KOPT-K1 (cell line): ENCODE measurements at regions not wholly inside any gene's neighbourhood (a gene's known extent, or its start where the extent isn't known, plus 50 kb on each side); places are given as distances from the start of the nearest gene placed in this dataset.

Experiments
- H3K27ac ChIP-seq: fragments of 200-600 bp; sonication (generic); 2 replicates; pipeline ENCODE4 v1.5.1; 2016; ENCODE audit warnings: antibody characterized with exemption, mild to moderate bottlenecking, low read depth, low read length; ENCODE audit not compliant: poor library complexity, severe bottlenecking
- H3K36me3 ChIP-seq: fragments of 200-600 bp; sonication (generic); 2 replicates; pipeline ENCODE4 v1.5.1; 2017; ENCODE audit warnings: antibody characterized with exemption, mild to moderate bottlenecking, low read length, moderate library complexity; ENCODE audit not compliant: insufficient read depth
- H3K9me3 ChIP-seq: fragments of 200-600 bp; sonication (generic); 2 replicates; pipeline ENCODE4 v1.5.1; 2017; ENCODE audit warnings: antibody characterized with exemption, low read length, mild to moderate bottlenecking; ENCODE audit not compliant: insufficient read depth, poor library complexity, severe bottlenecking

DNA sequence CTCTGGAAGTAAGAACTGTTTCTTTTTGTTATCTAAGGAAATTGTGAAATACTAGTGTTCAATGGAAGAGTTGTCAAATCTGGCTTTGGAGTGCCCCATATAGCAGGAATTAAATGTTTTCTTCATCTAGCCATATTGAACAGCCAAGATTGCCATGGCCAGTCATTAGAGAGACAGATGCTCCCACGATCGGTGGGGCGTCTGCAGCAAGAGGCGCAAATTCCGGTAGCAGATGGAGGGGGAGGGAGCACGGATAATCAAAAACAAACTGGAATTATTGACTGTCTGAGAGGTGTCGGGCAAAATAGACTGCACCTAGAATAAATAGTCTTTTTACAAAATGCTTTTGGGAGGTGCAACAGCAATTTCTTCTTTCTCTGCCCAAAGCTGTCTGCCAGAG lies 139.1 kb upstream of the FSTL4 start:
- no peaks in the 10 kb centered on the region for H3K9me3 ChIP-seq
- no peaks in the 10 kb centered on the region for H3K36me3 ChIP-seq
- no peak overlapping the region for H3K27ac ChIP-seq

DNA sequence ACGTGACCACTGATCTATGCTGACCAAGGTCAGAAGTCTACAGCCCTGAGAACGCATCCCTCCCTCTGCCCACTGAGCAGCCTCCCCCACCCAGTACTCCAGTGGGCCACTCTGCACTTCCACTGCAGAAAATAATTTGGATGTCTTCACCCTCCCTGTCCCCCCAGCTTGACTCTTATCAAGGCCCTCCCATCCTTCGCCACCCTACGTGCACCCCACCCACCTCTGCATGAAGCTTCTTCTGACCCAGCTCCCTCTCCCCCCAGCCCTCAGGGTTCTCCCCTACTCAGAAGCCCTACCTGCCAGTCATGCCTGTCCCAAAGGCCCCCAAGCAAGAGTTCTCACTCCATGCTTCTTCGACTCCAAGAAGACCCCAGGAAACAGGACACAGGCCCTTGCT lies 138.5 kb upstream of the FSTL4 start:
- Histone ChIP-seq H3K9me3 (no peaks in the 10 kb centered on the region), H3K36me3 (no peaks in the 10 kb centered on the region), H3K27ac (no peak overlapping the region)

DNA sequence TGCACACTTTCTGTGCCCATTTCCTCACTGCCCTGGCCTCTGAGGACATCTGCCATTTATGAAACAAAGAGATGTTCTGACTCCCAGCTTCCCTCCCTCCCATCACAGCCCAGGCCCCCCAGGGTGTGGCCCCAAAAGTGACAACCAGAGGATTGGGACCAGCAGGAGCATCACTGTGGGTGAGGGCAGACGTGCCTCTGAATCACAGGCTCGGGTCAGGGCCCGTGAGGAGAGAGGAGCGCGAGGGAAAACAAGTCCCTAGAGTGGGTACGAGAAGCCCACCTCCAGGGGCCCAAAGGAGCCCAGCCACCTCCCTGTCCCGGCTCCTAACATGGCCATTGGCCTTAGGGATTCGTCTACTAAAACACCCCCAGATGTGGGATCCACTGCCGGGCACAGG lies 138.0 kb upstream of the FSTL4 start:
- Histone ChIP-seq H3K27ac (no peak overlapping the region), H3K36me3 (no peaks in the 10 kb centered on the region), H3K9me3 (no peaks in the 10 kb centered on the region)

DNA sequence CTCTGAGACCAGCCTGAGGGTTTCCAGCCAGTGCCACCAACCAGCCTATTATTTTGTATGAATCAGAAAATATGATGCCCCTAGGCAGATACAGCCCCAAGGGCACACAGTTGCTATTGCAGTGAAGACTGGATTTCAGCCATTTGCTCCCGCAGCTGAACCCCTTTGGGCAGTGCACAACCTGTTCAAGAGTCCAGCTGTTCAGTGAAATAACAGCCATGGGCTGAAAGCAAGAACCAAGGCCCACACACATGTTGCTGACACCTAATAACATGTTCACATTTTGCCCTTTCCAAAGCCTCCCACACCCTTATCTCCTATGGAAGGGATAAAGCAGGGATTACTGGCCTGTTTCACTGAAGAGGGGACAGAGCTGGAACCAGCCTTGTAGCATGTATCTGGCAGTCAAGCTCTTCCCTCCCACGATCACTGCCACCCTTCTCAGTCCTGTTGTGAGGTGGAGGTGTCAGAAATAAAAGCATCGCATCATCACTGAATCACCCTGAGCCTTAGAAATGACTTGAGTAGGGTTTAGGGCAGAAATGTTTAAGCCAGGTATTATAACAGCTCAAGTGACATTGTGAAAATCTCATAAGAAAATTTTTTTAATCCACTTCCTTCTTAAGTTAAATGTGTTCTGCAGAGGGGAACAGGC lies 137.1 kb upstream of the FSTL4 start:
- Histone ChIP-seq H3K36me3 (no peaks in the 10 kb centered on the region), H3K27ac (no peak overlapping the region), H3K9me3 (no peaks in the 10 kb centered on the region)

DNA sequence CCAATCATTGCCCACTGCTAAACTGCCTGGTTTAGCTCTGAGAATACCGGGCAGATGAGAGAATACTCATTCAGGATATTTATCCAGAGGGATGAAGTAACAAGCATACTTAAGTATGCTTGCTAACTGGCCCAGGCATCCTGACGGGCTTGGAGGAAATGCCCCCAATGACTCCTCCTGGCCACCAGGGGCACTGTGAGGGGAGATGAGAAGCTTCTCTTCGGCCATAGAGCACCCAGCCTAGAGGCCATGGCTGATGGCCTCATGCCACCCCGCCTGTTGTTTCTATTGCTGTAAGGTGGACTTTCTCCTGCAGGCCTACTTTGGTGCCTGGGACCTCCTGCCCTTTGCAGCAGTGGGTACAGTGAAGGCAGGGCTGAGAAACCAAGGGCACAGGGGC lies 134.5 kb upstream of the FSTL4 start:
- Histone ChIP-seq H3K9me3 (no peaks in the 10 kb centered on the region), H3K27ac (no peak overlapping the region), H3K36me3 (no peaks in the 10 kb centered on the region)

DNA sequence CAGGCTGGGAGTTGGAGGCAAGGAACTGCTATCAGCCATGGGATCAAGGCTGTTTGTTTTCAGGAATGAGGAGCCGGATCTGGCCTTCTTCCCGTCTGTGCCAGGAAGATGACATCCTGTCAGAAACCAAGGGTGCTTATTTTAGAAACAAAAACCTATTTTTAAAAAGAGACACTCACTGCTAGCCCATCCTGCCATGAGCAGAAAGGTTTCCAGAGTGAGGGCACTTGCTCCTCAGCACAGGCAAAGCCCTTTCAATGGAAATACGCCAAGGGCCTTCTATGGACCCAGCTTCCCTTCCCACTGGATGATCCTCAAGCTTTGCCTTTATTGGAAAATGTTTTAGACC lies 132.6 kb upstream of the FSTL4 start:
- Histone ChIP-seq H3K9me3 (no peaks in the 10 kb centered on the region), H3K27ac (no peak overlapping the region), H3K36me3 (no peaks in the 10 kb centered on the region)

DNA sequence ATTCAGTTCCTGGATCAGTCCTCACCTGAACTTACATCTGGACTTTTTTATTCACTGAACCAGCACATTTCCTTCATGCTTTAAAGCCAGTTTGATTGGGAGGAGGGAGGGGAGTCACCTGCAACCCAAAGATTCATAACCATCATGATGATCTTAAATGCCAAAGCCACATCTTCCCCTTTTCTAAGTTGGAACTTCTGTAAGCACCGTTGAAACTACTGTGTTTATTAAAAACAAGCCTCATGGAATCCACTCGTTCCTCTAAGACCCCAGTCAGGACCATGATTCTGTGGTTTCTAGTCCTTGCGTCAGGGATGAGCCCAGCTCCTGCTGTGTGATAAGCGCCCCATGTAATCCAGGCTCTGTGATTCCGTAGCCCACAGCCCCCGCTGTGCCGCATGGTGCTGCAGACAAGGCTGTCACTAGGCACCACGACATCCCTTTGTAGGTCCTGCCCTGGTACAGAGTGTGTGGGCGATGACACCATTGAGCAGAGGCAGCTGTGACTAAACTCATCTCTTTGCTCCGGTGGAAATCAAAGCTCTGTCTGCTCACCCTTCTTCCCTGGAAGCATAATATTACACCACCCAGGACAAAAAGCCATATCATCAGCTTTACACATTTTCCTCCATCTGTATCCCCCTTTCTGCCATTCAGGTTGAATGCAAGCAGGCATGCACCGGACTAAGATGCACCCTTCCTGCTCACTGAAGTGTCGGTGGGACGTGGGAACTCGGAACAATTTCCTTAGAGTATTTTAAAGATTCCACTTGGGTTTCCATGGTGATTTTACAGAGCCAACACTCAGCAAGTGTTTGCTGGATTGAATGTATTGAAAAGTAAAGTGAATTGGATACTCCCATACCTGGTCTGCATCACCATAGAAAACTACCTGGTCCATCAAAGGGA lies 132.0 kb upstream of the FSTL4 start:
- H3K27ac ChIP-seq, result no peak overlapping the region
- no peaks in the 10 kb centered on the region for H3K9me3 ChIP-seq
- H3K36me3 ChIP-seq, result no peaks in the 10 kb centered on the region

DNA sequence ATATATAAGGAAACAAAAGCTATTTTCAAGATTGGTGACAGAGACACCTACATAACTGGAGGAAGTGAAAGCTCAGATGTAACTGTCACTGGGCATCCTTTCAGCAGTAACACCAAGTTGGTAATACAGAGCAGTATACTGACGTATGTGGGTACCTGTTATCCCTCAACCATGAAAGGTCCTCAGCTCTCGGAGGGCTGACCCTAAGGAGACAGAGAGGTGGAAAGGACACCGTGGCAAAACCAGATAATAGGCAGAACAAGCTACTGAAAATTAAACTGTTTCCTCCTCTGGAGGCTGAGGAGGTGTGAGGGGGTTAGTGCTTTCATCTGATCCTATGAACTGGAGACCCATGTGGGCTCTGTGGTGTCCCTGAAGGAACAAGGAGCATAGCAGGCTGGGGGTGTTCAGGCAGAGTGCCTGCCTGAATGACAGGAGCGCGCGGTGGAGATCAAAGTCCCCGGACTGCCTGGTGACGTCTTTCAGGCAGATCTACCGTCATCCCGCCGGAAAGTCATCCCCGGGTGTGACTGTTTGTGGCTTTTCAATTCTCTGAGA lies 130.2 kb upstream of the FSTL4 start:
- Histone ChIP-seq H3K36me3 (no peaks in the 10 kb centered on the region), H3K27ac (peak overlapping the region; percentile 9), H3K9me3 (no peaks in the 10 kb centered on the region)

DNA sequence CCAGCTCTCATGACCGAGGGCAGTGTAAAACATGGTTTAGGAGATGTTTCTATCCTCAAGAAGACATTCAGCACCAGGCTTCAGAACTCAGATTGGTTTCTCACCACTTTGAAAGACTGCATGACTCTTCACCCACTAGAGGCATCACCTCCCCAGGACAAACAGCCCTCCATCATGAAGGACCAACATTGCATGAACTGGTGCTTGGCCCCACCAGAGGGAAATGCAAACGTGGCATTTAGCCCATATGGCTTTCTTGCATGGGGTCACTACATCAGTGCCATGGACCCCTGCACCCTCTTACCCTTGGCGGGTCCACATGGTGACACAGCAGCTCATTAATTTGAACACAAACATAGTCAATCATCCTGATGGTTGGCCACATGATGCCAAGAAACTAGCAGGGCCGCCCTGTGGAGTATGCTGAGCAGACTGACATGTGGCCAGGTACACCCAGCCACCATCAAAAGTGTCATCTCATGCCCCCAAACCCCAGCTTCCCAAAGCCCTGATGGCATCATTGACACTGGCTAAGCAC lies 129.5 kb upstream of the FSTL4 start:
- H3K27ac ChIP-seq, result no peak overlapping the region
- no peaks in the 10 kb centered on the region for H3K9me3 ChIP-seq
- no peaks in the 10 kb centered on the region for H3K36me3 ChIP-seq

DNA sequence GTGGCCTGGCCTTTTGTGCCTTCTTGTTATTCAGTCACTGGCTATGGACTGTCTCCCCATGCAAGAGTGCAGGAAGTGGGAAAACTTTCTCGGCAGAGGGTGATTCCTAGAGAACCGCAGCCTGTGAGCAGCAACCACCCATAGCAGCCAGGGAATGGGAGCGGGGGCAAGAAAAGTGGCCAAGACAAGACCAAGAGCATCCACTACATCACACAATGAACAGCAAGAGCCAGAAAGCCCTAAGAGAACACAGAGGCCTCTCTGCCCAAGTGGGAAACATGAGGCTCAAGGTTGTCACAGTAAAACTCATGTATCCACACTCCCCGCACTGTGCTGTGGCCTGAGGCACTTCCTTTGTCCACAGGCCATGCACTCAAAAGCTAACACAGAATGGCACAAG lies 129.1 kb upstream of the FSTL4 start:
- Histone ChIP-seq H3K27ac (no peak overlapping the region), H3K36me3 (no peaks in the 10 kb centered on the region), H3K9me3 (no peaks in the 10 kb centered on the region)

DNA sequence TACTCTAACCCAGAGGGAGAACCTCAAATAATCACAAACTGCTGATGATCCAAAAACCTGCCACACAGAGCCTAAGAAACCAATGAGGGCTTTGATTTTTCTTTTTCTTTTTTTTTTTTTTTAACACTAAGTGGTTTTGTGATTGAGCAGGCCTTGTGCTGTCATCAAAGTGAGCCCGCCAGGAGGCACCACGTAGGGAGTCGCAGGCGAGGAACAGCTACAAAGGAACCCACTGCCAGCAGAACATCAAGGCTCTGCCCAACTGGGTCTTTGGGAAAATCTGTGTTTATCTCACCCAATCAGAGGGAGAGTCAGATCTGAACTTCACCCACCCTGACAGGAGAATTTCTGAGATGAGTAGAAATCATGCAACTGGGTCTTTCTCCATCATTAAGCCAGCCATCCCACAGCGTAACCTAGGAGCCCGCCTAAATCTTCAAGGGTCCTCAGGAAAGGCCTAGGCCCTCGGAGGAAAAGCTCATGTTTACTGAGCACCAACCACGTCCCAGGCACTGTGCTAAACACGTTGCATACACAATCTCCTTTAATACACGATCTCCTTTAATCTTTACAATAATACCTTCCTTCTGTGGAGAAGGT lies 126.9 kb upstream of the FSTL4 start:
- H3K9me3 ChIP-seq, result no peaks in the 10 kb centered on the region
- no peaks in the 10 kb centered on the region for H3K36me3 ChIP-seq
- H3K27ac ChIP-seq, result no peak overlapping the region

DNA sequence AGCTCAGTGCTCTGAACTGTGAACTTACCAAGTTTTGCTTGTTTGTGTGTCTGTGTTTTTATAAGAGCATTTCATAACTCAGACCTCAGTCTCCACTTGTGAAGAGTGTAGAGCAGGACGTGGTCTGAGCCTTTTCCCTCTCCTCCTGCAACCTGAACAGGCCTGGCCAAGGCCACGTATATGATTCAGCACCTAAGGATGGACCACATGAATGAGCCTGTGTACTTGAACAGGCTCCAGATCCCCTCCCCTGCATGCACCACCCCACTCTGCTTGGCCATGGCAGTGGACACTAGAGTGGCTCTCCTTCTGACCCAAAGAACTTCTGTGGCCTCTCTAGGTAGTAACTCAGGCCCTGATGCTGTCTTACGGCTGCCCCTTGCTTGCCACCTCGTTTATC lies 125.9 kb upstream of the FSTL4 start:
- no peaks in the 10 kb centered on the region for H3K36me3 ChIP-seq
- H3K27ac ChIP-seq, result no peak overlapping the region
- H3K9me3 ChIP-seq, result no peaks in the 10 kb centered on the region

DNA sequence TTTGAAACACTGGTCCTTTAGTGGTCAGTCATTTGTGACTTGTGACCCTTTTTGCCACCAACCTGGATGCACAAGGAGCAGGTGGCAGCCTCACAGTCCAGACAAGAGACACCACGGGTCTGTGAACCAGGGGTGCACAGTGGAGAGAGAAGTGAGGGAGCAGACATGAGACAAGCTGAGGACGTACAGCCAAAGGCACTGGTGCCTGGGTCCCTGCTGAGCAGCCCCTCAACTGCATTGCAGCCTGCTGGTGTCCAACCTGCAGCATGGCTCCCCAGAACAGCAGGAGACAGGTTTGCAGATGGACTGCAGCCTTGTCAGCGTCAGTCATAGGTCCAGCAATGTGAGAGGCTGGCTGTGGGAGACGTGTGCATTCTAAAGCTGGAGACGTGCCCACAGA lies 124.2 kb upstream of the FSTL4 start:
- H3K9me3 ChIP-seq, result no peaks in the 10 kb centered on the region
- H3K36me3 ChIP-seq, result no peaks in the 10 kb centered on the region
- H3K27ac ChIP-seq, result no peak overlapping the region

DNA sequence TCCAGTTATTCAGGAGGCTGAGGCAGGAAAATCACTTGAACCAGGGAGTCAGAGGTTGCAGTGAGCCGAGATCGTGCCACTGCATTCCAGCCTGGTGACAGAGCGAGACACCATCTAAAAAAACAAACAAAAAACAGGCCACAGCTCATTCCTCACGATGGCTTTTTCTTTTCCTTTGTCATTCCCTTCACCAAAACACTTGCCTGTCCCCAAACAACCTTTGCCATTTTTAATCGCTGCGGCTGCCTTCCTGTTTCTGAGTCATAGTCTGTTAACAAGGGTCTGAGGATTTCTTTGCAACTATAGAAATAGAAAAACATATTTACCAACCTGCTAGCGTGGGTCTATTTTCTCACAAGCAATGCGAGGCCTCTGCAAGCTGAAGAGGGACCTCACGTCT lies 123.0 kb upstream of the FSTL4 start:
- peaks cover 11% of the 10 kb centered on the region for H3K9me3 ChIP-seq
- H3K36me3 ChIP-seq, result no peaks in the 10 kb centered on the region
- H3K27ac ChIP-seq, result no peak overlapping the region

DNA sequence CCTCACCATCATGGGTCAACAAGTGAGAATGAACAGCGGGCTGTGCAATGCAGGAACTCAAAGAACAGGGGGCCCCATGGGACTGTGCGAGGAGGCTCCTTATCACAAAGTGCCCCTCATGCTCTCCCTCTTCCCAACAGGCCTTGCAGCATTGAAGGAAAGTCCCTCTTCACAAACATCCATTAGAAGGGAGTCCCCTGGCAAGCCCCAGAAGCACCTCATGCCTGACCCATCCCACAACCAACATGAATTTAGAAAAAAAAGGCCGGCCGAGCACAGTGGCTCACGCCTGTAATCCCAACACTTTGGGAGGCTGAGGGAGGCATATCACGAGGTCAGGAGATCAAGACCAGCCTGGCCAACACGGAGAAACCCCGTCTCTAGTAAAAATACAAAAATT lies 122.6 kb upstream of the FSTL4 start:
- H3K27ac ChIP-seq, result no peak overlapping the region
- H3K36me3 ChIP-seq, result no peaks in the 10 kb centered on the region
- peaks cover 15% of the 10 kb centered on the region for H3K9me3 ChIP-seq
